NCI-H446 treated with DMSO at 0.1 percent for 48 hours (cell line): ENCODE measurements at regions not wholly inside any gene's neighbourhood (a gene's known extent, or its start where the extent isn't known, plus 50 kb on each side); places are given as distances from the start of the nearest gene placed in this dataset.
"Not testable (repeated sequence)": the region's sequence is repeated elsewhere in the genome, so short reads cannot be mapped to it uniquely, and the experiment has no call there.

Experiments used
- DNase-seq: peaks from one replicate; lab custom pipeline; 2025; lab: John Stamatoyannopoulos, UW

- DNase-seq: no peak
Measured at GRCh38 chr1:98575955-98576354, 85.6 kb upstream of the SNX7 start.

DNA sequence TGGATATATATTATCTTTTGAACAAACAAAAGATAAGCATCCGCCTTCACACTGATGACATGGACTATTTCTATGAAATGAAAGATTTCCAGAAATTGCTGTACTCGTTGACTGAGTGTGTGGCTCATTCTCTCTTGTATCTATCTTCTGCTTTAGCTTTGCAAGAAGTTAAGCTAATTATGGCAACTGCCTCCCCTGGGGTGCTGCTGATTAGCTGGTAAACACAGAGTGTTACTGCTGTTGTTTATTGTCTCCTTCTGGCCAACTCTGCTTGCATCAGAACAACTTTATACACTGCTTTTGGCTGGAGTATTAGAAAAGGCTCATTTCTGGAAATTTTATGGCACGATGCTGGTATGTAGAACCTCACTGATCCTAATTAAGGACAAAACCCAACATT lies 95.6 kb upstream of the SNX7 start:
- DNase-seq: peak; percentile 31

GRCh38 chr1:98559291-98559690 lies 102.2 kb upstream of the SNX7 start:
- no peak for DNase-seq

DNA sequence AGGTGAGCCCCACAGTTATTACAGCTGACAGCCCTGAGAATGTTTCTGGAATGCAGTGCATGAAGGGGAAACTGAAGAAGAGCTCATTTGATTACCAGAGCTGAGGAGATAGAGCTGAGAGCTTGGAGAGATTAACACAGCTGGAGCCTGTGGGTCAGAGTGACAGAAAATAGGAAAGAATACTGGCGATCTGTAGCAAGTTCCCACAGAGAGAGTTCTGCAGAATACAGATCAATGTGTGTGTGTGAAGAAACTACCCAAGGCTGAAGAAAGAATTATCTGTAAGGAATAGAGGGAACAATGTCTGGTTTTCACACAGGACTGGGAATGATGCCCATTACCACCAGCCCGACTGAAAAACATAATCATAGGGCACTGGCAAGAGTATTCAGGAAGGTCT lies 103.6 kb upstream of the SNX7 start:
- peak; percentile 19 for DNase-seq

DNA sequence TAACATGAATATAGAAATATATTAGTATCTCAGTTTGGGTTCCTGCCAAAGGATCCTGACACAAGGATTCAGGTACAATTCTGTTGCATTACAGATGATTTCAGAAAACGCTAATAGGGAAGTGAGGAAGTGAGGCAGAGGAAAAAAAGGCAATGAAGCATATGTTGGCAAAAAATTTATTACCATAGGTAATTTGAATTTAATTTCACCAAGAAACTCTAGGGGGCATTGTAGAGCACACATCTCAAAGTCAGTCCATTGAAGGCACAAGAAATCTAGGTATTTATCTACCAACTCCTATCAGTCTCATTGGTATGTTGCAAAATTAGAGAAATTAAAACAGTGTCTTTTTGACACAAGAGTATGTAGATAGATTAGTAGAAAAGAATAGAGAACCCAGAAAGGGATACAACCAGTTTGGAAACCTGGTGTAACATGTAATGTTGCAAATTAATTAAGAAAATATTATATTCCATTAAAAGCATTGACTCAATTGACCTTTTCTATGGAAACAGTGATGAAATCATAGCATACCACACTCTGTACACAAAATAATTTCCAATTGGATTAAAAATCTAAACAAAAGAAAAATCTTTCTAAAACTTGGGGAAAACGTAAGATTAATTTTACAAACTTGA lies 104.9 kb upstream of the SNX7 start:
- DNase-seq: peak; percentile 20

- no peak for DNase-seq
Measured at GRCh38 chr1:98555814-98556213, 105.7 kb upstream of the SNX7 start.

DNA sequence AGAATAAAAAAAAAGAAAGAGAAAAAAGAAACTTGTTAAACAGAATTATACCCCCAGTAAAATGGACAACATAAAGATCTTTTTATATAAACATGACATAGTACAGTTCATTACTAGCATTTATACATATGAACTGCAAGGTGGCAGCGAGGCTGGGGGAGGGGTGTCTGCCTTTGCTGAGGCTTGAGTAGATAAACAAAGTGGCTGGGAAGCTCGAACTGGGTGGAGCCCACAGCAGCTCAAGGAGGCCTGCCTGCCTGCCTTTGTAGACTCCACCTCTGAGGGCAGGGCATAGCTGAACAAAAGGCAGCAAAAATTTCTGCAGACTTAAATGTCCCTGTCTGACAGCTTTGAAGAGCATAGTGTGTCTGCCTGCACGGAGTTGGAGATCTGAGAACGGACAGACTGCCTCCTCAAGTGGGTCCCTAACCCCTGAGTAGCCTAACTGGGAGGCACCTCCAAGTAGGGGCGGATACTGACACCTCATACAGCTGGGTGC lies 108.9 kb upstream of the SNX7 start:
- not testable (repeated sequence) for DNase-seq

DNA sequence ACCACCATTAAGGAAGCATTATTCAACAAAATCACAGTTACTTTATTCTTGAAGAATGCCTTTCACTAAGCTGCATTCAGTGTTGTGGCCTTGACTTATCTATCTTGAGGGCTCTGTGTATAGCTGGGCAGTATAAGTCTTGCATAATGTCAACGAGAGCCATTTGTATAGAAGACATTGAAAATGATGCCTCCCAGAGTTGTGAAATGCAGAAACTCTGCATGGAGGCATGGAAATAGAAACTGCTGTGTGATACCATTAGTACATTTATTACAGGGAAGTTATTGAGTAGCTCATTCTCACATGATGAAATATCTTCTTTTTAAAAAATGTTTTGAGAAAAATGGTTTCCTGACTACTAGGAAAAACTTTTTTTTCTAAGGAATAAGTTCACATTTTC lies 111.4 kb upstream of the SNX7 start:
- DNase-seq: no peak

- no peak for DNase-seq
Measured at GRCh38 chr1:98546319-98546718, 115.2 kb upstream of the SNX7 start.

GRCh38 chr1:98538106-98538505 lies 123.4 kb upstream of the SNX7 start:
- DNase-seq: no peak

DNA sequence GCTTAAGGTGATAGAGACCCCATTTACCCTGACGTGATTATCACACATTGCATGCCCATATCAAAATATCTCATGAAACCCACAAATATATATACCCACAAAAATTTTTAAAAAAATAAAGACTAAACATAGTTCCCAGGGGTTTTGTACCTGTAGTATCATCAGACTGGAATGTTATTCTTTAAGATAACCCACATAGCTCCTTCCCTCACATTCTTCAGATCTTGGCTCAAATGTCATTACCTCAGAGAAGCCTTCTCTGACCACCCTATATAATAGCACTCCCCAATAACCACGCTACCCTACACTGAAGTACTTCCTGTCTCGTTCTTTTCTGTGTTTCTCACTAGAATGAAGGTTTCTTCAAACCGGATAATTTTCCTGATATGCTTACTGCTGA lies 138.3 kb upstream of the SNX7 start:
- DNase-seq: no peak

DNA sequence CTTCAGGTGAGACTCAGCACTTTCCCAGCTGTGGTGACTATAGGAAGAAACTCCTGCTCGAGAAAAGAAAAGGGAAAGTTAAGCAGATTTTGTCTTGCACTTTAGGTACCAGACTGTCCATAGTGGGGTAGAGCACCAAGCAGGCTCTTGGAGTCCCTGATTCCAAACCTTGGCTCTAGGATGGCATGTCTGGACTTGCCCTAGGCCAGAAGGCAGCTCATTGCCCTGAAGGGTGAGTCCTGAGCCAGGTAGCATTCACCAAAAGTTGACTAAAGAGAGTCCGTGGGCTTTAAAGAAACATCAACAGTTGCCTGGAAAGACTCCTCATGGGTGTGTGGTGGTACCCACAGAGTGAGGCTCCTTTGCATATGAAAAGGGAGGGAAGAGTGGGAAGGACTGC lies 145.2 kb upstream of the SNX7 start:
- no peak for DNase-seq

DNA sequence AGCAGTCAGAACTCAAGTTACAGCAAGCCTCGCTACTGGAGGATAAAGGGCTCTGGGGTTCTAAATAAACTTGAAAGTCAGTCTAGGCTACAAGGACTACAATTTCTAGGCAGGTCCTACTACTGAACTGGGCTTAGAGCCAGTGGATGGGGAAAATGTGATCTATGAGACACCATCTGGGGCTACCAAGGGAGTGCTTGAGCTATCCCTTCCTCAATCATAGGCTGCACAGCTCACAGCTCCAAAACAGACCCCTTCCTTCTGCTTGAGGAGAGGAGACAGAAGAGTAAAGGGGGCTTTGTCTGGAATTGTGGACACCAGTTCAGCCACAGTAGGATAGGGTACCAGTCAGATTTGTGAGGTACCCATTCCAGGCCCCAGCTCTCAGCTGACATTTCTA lies 145.8 kb upstream of the SNX7 start:
- peak; percentile 2 for DNase-seq

GRCh38 chr1:98512216-98512615 lies 149.3 kb upstream of the SNX7 start:
- not testable (repeated sequence) for DNase-seq

DNA sequence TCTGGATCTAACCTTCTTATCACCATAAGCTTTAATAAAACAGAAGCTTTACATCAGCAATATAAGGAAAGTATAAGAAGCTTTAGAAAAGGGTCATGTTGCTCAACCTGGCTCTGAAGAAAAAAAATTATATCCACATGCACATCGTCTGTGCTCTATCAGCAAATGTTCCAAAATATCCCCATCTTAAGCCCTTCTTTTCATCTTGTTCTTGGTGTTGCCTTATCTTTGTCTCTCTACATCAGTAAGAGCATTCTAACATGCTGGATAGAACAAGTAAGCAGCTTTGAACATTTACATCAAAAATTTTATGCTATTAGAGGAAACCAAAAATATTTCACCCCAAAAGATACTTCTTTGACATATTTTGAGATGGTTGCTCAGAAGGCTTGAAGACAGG lies 157.8 kb upstream of the SNX7 start:
- DNase-seq: no peak

DNA sequence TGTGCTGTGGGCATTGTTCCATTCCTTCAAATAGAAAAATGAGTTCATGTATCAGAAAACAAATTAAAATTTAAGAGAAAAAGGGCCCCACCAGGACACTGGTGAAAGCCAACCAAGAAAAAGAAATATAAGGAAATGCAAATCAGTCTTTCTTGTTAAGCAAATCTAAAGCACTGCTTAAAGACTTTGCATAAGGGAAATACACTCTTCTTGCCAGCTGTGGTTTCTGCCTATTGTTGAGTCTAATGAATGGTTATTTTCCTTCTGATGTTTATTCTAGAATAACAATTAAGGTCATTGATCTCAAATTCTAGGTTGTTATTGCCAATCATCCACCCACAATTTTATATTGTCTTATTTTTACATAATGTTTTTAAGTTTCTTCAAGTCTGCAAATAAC lies 158.6 kb upstream of the SNX7 start:
- no peak for DNase-seq

DNA sequence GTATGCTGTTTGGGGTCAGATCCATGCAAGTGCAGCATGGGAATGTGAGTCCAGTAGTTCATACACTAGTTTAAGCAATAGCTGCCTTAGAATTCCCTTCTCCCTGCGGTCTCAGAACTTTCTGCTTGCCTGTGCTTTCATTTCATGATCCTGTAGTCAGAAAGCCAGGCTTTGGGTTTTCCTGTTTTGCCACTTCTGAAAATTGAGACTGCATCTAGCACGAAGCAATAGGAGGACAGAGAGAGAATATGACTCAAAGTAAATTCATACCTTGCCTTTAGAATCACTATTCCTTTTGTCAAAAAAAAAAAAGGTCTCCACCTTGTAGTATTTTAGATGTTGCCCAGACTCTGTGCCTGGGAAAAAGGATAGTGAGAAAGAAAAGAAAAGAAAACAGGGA lies 161.2 kb upstream of the SNX7 start:
- no peak for DNase-seq

DNA sequence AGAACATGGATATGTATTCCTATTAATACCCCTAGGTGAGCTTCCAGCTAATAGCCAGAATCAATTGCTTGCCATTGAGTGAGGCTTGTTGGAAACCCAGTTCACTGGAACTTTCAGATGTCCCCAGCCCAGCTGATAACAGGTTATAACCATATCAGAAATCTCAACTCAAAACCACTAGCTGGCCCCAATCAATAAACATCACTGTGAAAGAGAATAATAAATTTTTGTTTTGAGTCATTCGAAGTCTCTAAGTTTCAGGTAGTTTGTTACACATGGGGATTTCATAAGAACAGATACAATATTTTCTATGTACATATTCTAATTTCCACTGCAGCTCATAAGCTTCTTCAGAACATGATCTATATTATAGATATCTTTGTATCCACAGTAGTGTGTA lies 162.9 kb upstream of the SNX7 start:
- DNase-seq: no peak

DNA sequence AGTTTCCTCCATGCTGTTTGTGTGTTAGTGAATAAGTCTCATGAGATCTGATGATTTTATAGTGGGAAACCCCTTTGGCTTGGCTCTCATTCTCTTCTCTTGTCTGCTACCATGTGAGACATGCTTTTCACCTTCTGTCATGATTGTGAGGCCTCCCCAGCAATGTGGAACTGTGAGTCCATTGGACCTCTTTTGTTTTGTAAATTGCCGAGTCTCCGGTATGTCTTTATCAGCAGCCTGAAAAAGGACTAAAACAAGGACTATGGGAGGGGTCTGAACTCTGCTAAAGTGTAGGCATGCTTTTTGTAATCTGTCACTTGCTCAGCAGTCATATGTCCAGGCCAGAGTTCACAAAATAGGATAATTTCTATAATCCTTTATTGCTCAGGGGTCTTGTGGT lies 164.0 kb upstream of the SNX7 start:
- no peak for DNase-seq

DNA sequence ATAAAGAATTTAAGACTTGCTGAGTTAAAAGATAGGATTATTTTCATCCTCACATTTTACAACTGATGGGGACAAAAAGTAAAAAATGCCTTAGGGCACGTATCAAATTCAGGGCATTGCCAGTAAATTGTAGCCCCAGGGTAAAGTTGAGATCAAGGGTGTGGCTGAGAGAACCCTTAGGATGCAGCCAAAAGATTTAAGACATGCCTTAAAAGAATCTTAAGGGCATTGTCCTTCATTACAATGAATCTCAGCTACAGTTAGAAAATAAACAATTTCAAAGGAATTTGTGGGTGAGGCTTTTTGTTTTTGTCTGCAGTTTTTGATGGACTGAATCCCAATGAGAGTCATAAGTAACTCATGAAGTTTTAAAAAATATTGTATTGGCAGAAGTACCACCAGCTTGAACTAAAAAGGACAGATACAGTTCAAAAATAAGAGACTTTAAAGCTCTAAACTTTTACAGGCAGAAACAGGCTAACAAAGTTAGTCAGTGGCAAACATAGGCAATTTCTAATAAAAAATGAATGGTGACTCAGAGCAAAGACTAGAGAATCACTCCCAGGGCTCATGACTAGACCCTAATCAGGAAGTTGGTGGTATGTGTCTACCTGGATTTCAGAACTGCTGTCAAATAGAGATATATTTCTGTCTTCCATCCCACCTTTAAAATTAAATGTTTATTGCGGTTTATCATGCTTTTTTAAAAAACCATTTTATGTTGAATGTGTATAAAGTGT lies 165.1 kb upstream of the SNX7 start:
- no peak for DNase-seq

GRCh38 chr1:98493469-98493868 lies 168.1 kb upstream of the SNX7 start:
- no peak for DNase-seq

GRCh38 chr1:98490099-98490498 lies 171.4 kb upstream of the SNX7 start:
- no peak for DNase-seq

- DNase-seq: no peak
Measured at GRCh38 chr1:98487620-98488019, 173.9 kb upstream of the SNX7 start.

DNA sequence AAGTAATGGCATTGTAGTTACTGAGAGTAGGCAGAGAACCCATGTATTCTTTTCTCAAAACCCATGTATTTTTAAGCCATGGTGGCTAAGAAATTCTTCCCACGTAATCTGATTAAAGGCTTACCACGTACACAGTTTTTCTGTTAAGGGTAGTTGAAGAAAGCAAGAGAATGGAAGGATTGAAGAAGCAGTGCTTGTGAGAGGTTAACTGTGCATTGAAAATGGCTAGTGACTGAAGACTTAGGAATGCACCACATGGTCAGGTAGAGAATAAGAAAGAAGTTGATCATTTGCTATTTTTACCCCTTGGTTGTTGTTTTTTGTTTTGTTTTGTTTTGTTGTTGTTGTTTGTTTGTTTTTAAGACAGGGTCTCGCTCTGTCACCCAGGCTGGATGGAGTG lies 178.9 kb upstream of the SNX7 start:
- no peak for DNase-seq
